ENCODE measurements at regions not wholly inside any gene's neighbourhood (a gene's known extent, or its start where the extent isn't known, plus 50 kb on each side); places are given as distances from the start of the nearest gene placed in this dataset.

DNA sequence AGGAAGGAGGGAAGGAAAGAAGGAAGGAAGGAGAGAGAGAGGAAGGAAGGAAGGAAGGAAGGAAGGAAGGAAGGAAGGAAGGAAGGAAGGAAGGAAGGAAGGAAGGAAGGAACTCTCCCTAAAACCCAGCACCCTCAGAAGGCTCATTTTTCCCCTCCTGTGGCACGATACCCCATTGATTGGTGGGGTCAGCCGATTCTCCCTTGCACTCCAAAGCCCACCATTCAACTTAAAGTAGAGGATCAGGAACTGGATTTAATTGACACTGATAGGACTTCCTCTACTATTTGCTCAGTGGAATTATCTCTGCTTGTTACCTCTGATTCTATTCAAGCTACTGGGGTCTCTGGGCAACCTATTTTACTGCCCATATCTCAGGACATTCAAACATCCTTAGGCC lies 199.2 kb upstream of the MAOA start:
- no peak for TF ChIP-seq EZH2phosphoT487 (IDR thresholded peaks at IDR 0.05; ENCODE audit: low read depth)
- TF ChIP-seq, protein P1, sequence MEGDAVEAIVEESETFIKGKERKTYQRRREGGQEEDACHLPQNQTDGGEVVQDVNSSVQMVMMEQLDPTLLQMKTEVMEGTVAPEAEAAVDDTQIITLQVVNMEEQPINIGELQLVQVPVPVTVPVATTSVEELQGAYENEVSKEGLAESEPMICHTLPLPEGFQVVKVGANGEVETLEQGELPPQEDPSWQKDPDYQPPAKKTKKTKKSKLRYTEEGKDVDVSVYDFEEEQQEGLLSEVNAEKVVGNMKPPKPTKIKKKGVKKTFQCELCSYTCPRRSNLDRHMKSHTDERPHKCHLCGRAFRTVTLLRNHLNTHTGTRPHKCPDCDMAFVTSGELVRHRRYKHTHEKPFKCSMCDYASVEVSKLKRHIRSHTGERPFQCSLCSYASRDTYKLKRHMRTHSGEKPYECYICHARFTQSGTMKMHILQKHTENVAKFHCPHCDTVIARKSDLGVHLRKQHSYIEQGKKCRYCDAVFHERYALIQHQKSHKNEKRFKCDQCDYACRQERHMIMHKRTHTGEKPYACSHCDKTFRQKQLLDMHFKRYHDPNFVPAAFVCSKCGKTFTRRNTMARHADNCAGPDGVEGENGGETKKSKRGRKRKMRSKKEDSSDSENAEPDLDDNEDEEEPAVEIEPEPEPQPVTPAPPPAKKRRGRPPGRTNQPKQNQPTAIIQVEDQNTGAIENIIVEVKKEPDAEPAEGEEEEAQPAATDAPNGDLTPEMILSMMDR (IDR thresholded peaks at IDR 0.05; ENCODE audit: low read depth, low read length) = no peak
- H3K4me2 ChIP-seq (ENCODE audit: low read length) = no peak overlapping the region
- H3K4me3 ChIP-seq (ENCODE audit: low read length) = no peak overlapping the region
- no peaks in the 10 kb centered on the region for H3K27me3 ChIP-seq (ENCODE audit: low read depth, low read length)
- no peaks in the 10 kb centered on the region for H3K79me2 ChIP-seq (ENCODE audit: low read length)
- no peaks in the 10 kb centered on the region for H3K4me1 ChIP-seq (ENCODE audit: low read length)
- no peak overlapping the region for H3K9ac ChIP-seq (ENCODE audit: low read length)
- no peaks in the 10 kb centered on the region for H4K20me1 ChIP-seq (ENCODE audit: insufficient read depth, low read length)
- no peaks in the 10 kb centered on the region for H3K36me3 ChIP-seq (replicated peaks; ENCODE audit: low read depth, low read length)
- no peak overlapping the region for H3K27ac ChIP-seq (ENCODE audit: low read length)
- no peak overlapping the region for H2AFZ ChIP-seq (ENCODE audit: low read depth, low read length)
- no peaks in the 10 kb centered on the region for H3K9me3 ChIP-seq (ENCODE audit: insufficient read depth, low read length)

DNA sequence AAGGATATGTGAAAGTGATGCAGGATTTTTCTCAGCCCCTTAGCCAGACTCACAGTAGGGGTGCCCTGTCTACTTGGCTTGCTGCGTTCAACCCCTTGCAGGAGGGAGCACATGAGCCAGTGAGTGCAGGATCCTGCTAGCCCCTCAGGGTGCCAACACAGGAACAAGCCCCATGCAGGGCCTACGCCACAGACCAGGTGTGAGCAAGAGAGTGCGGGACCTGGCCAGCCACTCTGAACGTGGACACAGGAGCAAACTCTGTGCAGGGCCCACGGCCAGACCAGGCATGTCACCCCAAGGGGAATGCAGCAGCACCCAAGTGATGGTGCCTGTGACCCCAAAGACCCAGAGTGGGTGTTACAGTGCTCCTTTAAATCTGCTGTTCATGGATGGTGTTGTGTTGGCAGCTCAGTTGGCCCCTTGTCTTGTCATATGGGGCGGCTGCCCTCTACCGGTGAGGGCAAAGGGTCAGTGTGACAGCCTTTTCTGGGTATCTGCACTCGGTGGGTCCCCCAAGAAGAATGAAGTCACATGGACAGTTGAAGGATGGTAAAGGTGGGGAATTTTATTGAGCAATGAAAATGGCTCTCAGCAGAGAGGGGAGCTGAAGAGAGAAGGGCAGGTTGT lies 188.4 kb upstream of the MAOA start:
- H3K9me3 ChIP-seq (ENCODE audit: insufficient read depth, low read length) = no peaks in the 10 kb centered on the region
- H3K27ac ChIP-seq (ENCODE audit: low read length) = no peak overlapping the region
- peaks cover 5% of the 10 kb centered on the region for H3K4me1 ChIP-seq (ENCODE audit: low read length)
- H3K4me2 ChIP-seq (ENCODE audit: low read length) = no peak overlapping the region
- H3K9ac ChIP-seq (ENCODE audit: low read length) = no peak overlapping the region
- no peak overlapping the region for H2AFZ ChIP-seq (ENCODE audit: low read depth, low read length)
- H3K4me3 ChIP-seq (ENCODE audit: low read length) = no peak overlapping the region
- no peaks in the 10 kb centered on the region for H3K36me3 ChIP-seq (replicated peaks; ENCODE audit: low read depth, low read length)
- TF ChIP-seq, protein P1 (IDR thresholded peaks at IDR 0.05; ENCODE audit: low read depth, low read length) = no peak
- no peak for TF ChIP-seq EZH2phosphoT487 (IDR thresholded peaks at IDR 0.05; ENCODE audit: low read depth)
- no peaks in the 10 kb centered on the region for H4K20me1 ChIP-seq (ENCODE audit: insufficient read depth, low read length)
- no peaks in the 10 kb centered on the region for H3K27me3 ChIP-seq (ENCODE audit: low read depth, low read length)
- no peaks in the 10 kb centered on the region for H3K79me2 ChIP-seq (ENCODE audit: low read length)

DNA sequence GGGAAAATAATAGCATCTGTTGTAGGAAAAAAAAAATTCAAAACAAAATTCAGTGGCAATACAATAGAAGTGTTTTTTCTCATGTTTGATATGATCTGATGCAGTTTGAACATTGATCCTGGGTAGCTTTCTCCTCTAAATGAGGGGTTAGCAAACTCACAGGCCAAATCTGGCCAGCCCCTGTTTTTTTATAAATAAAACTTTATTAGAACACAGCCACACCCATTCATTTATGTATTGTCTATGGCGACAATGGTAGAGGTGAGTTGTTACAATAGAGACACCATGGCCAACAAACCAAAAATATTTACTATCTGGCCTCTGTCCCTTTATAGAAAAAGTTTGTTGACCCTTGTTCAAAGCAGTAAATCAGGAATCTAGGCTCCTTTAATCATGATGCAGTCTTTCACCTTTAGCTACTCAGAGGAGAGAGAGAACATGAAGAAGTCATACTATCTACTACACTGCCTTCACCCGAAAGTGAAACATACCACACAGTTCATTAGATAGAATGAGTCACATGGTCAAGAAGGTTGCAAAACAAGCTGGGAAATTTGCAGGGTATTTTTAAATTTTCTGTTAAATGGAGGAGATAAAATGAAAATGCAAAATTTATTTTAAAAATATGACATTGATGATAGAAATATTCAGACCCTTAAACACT lies 186.6 kb upstream of the MAOA start:
- H3K9ac ChIP-seq (ENCODE audit: low read length) = no peak overlapping the region
- no peaks in the 10 kb centered on the region for H4K20me1 ChIP-seq (ENCODE audit: insufficient read depth, low read length)
- TF ChIP-seq EZH2phosphoT487 (IDR thresholded peaks at IDR 0.05; ENCODE audit: low read depth) = no peak
- TF ChIP-seq, protein P1 (IDR thresholded peaks at IDR 0.05; ENCODE audit: low read depth, low read length) = no peak
- H3K9me3 ChIP-seq (ENCODE audit: insufficient read depth, low read length) = no peaks in the 10 kb centered on the region
- no peak overlapping the region for H3K27ac ChIP-seq (ENCODE audit: low read length)
- no peak overlapping the region for H2AFZ ChIP-seq (ENCODE audit: low read depth, low read length)
- H3K79me2 ChIP-seq (ENCODE audit: low read length) = no peaks in the 10 kb centered on the region
- no peak overlapping the region for H3K4me2 ChIP-seq (ENCODE audit: low read length)
- H3K36me3 ChIP-seq (replicated peaks; ENCODE audit: low read depth, low read length) = no peaks in the 10 kb centered on the region
- H3K4me3 ChIP-seq (ENCODE audit: low read length) = no peak overlapping the region
- no peaks in the 10 kb centered on the region for H3K27me3 ChIP-seq (ENCODE audit: low read depth, low read length)
- peaks cover 5% of the 10 kb centered on the region for H3K4me1 ChIP-seq (ENCODE audit: low read length)

DNA sequence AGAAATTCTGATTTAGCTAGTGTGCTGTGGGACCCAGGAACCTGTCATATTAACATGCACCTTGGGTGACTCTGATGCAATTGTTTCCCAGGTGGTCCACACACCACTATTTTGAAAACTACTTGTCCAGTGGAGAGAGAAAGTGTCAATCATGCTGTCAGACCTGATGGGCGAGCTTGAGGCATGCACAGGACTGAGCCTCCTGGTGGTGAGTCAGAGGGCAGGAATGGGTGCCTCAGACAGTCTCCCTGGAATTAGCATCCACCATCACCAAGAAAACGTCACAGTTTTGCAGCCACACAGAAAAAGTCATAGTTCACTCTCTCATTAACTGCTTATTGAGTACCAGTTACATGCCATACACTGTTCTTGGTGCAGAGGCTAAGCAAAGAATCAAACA lies 181.8 kb upstream of the MAOA start:
- Histone ChIP-seq H3K27me3 (ENCODE audit: low read depth, low read length) (no peaks in the 10 kb centered on the region), H3K4me1 (ENCODE audit: low read length) (peaks cover 5% of the 10 kb centered on the region), H3K9me3 (ENCODE audit: insufficient read depth, low read length) (no peaks in the 10 kb centered on the region), H3K4me2 (ENCODE audit: low read length) (no peak overlapping the region), H2AFZ (ENCODE audit: low read depth, low read length) (no peak overlapping the region), H3K27ac (ENCODE audit: low read length) (no peak overlapping the region), H4K20me1 (ENCODE audit: insufficient read depth, low read length) (no peaks in the 10 kb centered on the region), H3K9ac (ENCODE audit: low read length) (no peak overlapping the region), H3K4me3 (ENCODE audit: low read length) (no peak overlapping the region), H3K79me2 (ENCODE audit: low read length) (no peaks in the 10 kb centered on the region), H3K36me3 (replicated peaks; ENCODE audit: low read depth, low read length) (no peaks in the 10 kb centered on the region)
- no peak for TF ChIP-seq EZH2phosphoT487 (IDR thresholded peaks at IDR 0.05; ENCODE audit: low read depth)
- TF ChIP-seq, protein P1 (IDR thresholded peaks at IDR 0.05; ENCODE audit: low read depth, low read length) = no peak
